ENCODE measurements at regions not wholly inside any gene's neighbourhood (a gene's known extent, or its start where the extent isn't known, plus 50 kb on each side); places are given as distances from the start of the nearest gene placed in this dataset.

- no peak overlapping the region for H3K27ac ChIP-seq (ENCODE audit: low read depth in 1 of 2, low read length in 1 of 2)
- H3K9me3 ChIP-seq (ENCODE audit: control insufficient read depth in 2 of 2, insufficient read depth in 1 of 2, low read length in 1 of 2): no peaks in the 10 kb centered on the region
- no peaks in the 10 kb centered on the region for H3K36me3 ChIP-seq (ENCODE audit: control insufficient read depth in 2 of 2, insufficient read depth in 2 of 2, low read length in 1 of 2)
- no peaks in the 10 kb centered on the region for H3K27me3 ChIP-seq (ENCODE audit: control insufficient read depth in 2 of 2, insufficient read depth in 1 of 2, low read length in 1 of 2)
- no peak overlapping the region for H3K4me3 ChIP-seq (ENCODE audit: low read length in 2 of 2)
- WGBS: 94% methylated on average over 3 of the region's 3 CpGs
- H3K4me1 ChIP-seq (ENCODE audit: control insufficient read depth in 2 of 2, insufficient read depth in 2 of 2, low read length in 2 of 2): no peaks in the 10 kb centered on the region
- DNase-seq (ENCODE audit: low read depth in 6 of 9, low spot score in 9 of 9): no peak
These were observed 1303.9 kb upstream of the PIK3C3 start for GRCh38 chr18:40651163-40651562.

- Histone ChIP-seq H3K27me3 (ENCODE audit: control insufficient read depth in 2 of 2, insufficient read depth in 1 of 2, low read length in 1 of 2) (no peaks in the 10 kb centered on the region), H3K9me3 (ENCODE audit: control insufficient read depth in 2 of 2, insufficient read depth in 1 of 2, low read length in 1 of 2) (no peaks in the 10 kb centered on the region), H3K27ac (ENCODE audit: low read depth in 1 of 2, low read length in 1 of 2) (no peak overlapping the region), H3K4me1 (ENCODE audit: control insufficient read depth in 2 of 2, insufficient read depth in 2 of 2, low read length in 2 of 2) (no peaks in the 10 kb centered on the region), H3K36me3 (ENCODE audit: control insufficient read depth in 2 of 2, insufficient read depth in 2 of 2, low read length in 1 of 2) (no peaks in the 10 kb centered on the region), H3K4me3 (ENCODE audit: low read length in 2 of 2) (no peak overlapping the region)
- no peak for DNase-seq (ENCODE audit: low read depth in 6 of 9, low spot score in 9 of 9)
- WGBS: 88% methylated on average over 4 of the region's 4 CpGs
These were observed 1312.3 kb upstream of the PIK3C3 start for GRCh38 chr18:40642692-40643229.

GRCh38 chr18:40631319-40631718, 1323.7 kb upstream of the PIK3C3 start:
- Histone ChIP-seq H3K4me3 (ENCODE audit: low read length in 2 of 2) (no peak overlapping the region), H3K36me3 (ENCODE audit: control insufficient read depth in 2 of 2, insufficient read depth in 2 of 2, low read length in 1 of 2) (no peaks in the 10 kb centered on the region), H3K27ac (ENCODE audit: low read depth in 1 of 2, low read length in 1 of 2) (no peak overlapping the region), H3K4me1 (ENCODE audit: control insufficient read depth in 2 of 2, insufficient read depth in 2 of 2, low read length in 2 of 2) (no peaks in the 10 kb centered on the region), H3K27me3 (ENCODE audit: control insufficient read depth in 2 of 2, insufficient read depth in 1 of 2, low read length in 1 of 2) (no peaks in the 10 kb centered on the region), H3K9me3 (ENCODE audit: control insufficient read depth in 2 of 2, insufficient read depth in 1 of 2, low read length in 1 of 2) (peaks cover 0 to 5% of the 10 kb centered on the region in 2 donors)
- WGBS: 96% methylated on average over 3 of the region's 3 CpGs
- no peak for DNase-seq (ENCODE audit: low read depth in 6 of 9, low spot score in 9 of 9)

GRCh38 chr18:40630496-40630895, 1324.5 kb upstream of the PIK3C3 start:
- Histone ChIP-seq H3K4me1 (ENCODE audit: control insufficient read depth in 2 of 2, insufficient read depth in 2 of 2, low read length in 2 of 2) (no peaks in the 10 kb centered on the region), H3K27ac (ENCODE audit: low read depth in 1 of 2, low read length in 1 of 2) (no peak overlapping the region), H3K27me3 (ENCODE audit: control insufficient read depth in 2 of 2, insufficient read depth in 1 of 2, low read length in 1 of 2) (no peaks in the 10 kb centered on the region), H3K4me3 (ENCODE audit: low read length in 2 of 2) (no peak overlapping the region), H3K9me3 (ENCODE audit: control insufficient read depth in 2 of 2, insufficient read depth in 1 of 2, low read length in 1 of 2) (peaks cover 0 to 5% of the 10 kb centered on the region in 2 donors), H3K36me3 (ENCODE audit: control insufficient read depth in 2 of 2, insufficient read depth in 2 of 2, low read length in 1 of 2) (no peaks in the 10 kb centered on the region)
- DNase-seq (ENCODE audit: low read depth in 6 of 9, low spot score in 9 of 9): no peak
- WGBS: 99% methylated on average over 1 of the region's 1 CpG

- H3K36me3 ChIP-seq (ENCODE audit: control insufficient read depth in 2 of 2, insufficient read depth in 2 of 2, low read length in 1 of 2): no peaks in the 10 kb centered on the region
- H3K27me3 ChIP-seq (ENCODE audit: control insufficient read depth in 2 of 2, insufficient read depth in 1 of 2, low read length in 1 of 2): no peaks in the 10 kb centered on the region
- no peaks in the 10 kb centered on the region for H3K4me1 ChIP-seq (ENCODE audit: control insufficient read depth in 2 of 2, insufficient read depth in 2 of 2, low read length in 2 of 2)
- H3K4me3 ChIP-seq (ENCODE audit: low read length in 2 of 2): no peak overlapping the region
- WGBS: 88% methylated on average over 4 of the region's 4 CpGs
- no peak for DNase-seq (ENCODE audit: low read depth in 6 of 9, low spot score in 9 of 9)
- H3K27ac ChIP-seq (ENCODE audit: low read depth in 1 of 2, low read length in 1 of 2): no peak overlapping the region
- H3K9me3 ChIP-seq (ENCODE audit: control insufficient read depth in 2 of 2, insufficient read depth in 1 of 2, low read length in 1 of 2): no peaks in the 10 kb centered on the region
These were observed 1330.1 kb upstream of the PIK3C3 start for GRCh38 chr18:40624959-40625358.

- no peaks in the 10 kb centered on the region for H3K36me3 ChIP-seq (ENCODE audit: control insufficient read depth in 2 of 2, insufficient read depth in 2 of 2, low read length in 1 of 2)
- no peak for DNase-seq (ENCODE audit: low read depth in 6 of 9, low spot score in 9 of 9)
- no peaks in the 10 kb centered on the region for H3K4me1 ChIP-seq (ENCODE audit: control insufficient read depth in 2 of 2, insufficient read depth in 2 of 2, low read length in 2 of 2)
- H3K27ac ChIP-seq (ENCODE audit: low read depth in 1 of 2, low read length in 1 of 2): no peak overlapping the region
- H3K4me3 ChIP-seq (ENCODE audit: low read length in 2 of 2): no peak overlapping the region
- no peaks in the 10 kb centered on the region for H3K9me3 ChIP-seq (ENCODE audit: control insufficient read depth in 2 of 2, insufficient read depth in 1 of 2, low read length in 1 of 2)
- no peaks in the 10 kb centered on the region for H3K27me3 ChIP-seq (ENCODE audit: control insufficient read depth in 2 of 2, insufficient read depth in 1 of 2, low read length in 1 of 2)
These were observed 1341.3 kb upstream of the PIK3C3 start for GRCh38 chr18:40613721-40614120.

- no peak overlapping the region for H3K4me3 ChIP-seq (ENCODE audit: low read length in 2 of 2)
- H3K36me3 ChIP-seq (ENCODE audit: control insufficient read depth in 2 of 2, insufficient read depth in 2 of 2, low read length in 1 of 2): no peaks in the 10 kb centered on the region
- DNase-seq (ENCODE audit: low read depth in 6 of 9, low spot score in 9 of 9): no peak
- no peak overlapping the region for H3K27ac ChIP-seq (ENCODE audit: low read depth in 1 of 2, low read length in 1 of 2)
- no peaks in the 10 kb centered on the region for H3K27me3 ChIP-seq (ENCODE audit: control insufficient read depth in 2 of 2, insufficient read depth in 1 of 2, low read length in 1 of 2)
- WGBS: 84% methylated on average over 1 of the region's 1 CpG
- H3K4me1 ChIP-seq (ENCODE audit: control insufficient read depth in 2 of 2, insufficient read depth in 2 of 2, low read length in 2 of 2): no peaks in the 10 kb centered on the region
- no peaks in the 10 kb centered on the region for H3K9me3 ChIP-seq (ENCODE audit: control insufficient read depth in 2 of 2, insufficient read depth in 1 of 2, low read length in 1 of 2)
These were observed 1342.7 kb upstream of the PIK3C3 start for GRCh38 chr18:40612356-40612755.

GRCh38 chr18:40608226-40608625, 1346.8 kb upstream of the PIK3C3 start:
- 80% methylated on average over 2 of the region's 2 CpGs for WGBS
- Histone ChIP-seq H3K9me3 (ENCODE audit: control insufficient read depth in 2 of 2, insufficient read depth in 1 of 2, low read length in 1 of 2) (no peaks in the 10 kb centered on the region), H3K4me1 (ENCODE audit: control insufficient read depth in 2 of 2, insufficient read depth in 2 of 2, low read length in 2 of 2) (no peaks in the 10 kb centered on the region), H3K27ac (ENCODE audit: low read depth in 1 of 2, low read length in 1 of 2) (no peak overlapping the region), H3K36me3 (ENCODE audit: control insufficient read depth in 2 of 2, insufficient read depth in 2 of 2, low read length in 1 of 2) (no peaks in the 10 kb centered on the region), H3K27me3 (ENCODE audit: control insufficient read depth in 2 of 2, insufficient read depth in 1 of 2, low read length in 1 of 2) (no peaks in the 10 kb centered on the region), H3K4me3 (ENCODE audit: low read length in 2 of 2) (no peak overlapping the region)
- DNase-seq (ENCODE audit: low read depth in 6 of 9, low spot score in 9 of 9): no peak

GRCh38 chr18:40607542-40608148, 1347.4 kb upstream of the PIK3C3 start:
- no peaks in the 10 kb centered on the region for H3K9me3 ChIP-seq (ENCODE audit: control insufficient read depth in 2 of 2, insufficient read depth in 1 of 2, low read length in 1 of 2)
- H3K27me3 ChIP-seq (ENCODE audit: control insufficient read depth in 2 of 2, insufficient read depth in 1 of 2, low read length in 1 of 2): no peaks in the 10 kb centered on the region
- no peaks in the 10 kb centered on the region for H3K4me1 ChIP-seq (ENCODE audit: control insufficient read depth in 2 of 2, insufficient read depth in 2 of 2, low read length in 2 of 2)
- DNase-seq (ENCODE audit: low read depth in 6 of 9, low spot score in 9 of 9): no peak
- H3K4me3 ChIP-seq (ENCODE audit: low read length in 2 of 2): no peak overlapping the region
- H3K27ac ChIP-seq (ENCODE audit: low read depth in 1 of 2, low read length in 1 of 2): no peak overlapping the region
- 87% methylated on average over 6 of the region's 6 CpGs for WGBS
- H3K36me3 ChIP-seq (ENCODE audit: control insufficient read depth in 2 of 2, insufficient read depth in 2 of 2, low read length in 1 of 2): no peaks in the 10 kb centered on the region

All from thymus (tissue), 11 donors.